WTC11 (cell line): ENCODE measurements at regions not wholly inside any gene's neighbourhood (a gene's known extent, or its start where the extent isn't known, plus 50 kb on each side); places are given as distances from the start of the nearest gene placed in this dataset.

Source experiments
- ATAC-seq: fragments of 200-7000 bp; cut with Tn5 transposase; 2 replicates; pipeline ENCODE4 v1.10.0; 2021; ENCODE audit warnings: mild to moderate bottlenecking, moderate library complexity
- CTCF ChIA-PET: fragments of 300-600 bp; sonication (Branson Sonifier 250); formaldehyde crosslinking; loops from one replicate; lab custom pipeline; 2021; ENCODE audit warnings: antibody characterized with exemption; lab: Charles Lee
- POLR2A ChIA-PET: fragments of 350-600 bp; sonication (Branson Sonifier 250); formaldehyde crosslinking; loops from one replicate; lab custom pipeline; 2021; ENCODE audit warnings: antibody characterized with exemption; lab: Charles Lee
- DNase-seq: peaks from one replicate; pipeline ENCODE4 v3.0.0; 2021; ENCODE audit warnings: low spot score
- H3K27ac Mint-ChIP-seq: 2 replicates; pipeline ENCODE4 v1.8.0; 2021; ENCODE audit warnings: mixed read lengths
- H3K27me3 Mint-ChIP-seq: 2 replicates; pipeline ENCODE4 v1.8.0; 2021; ENCODE audit warnings: low read depth, mild to moderate bottlenecking, moderate library complexity, mixed read lengths
- H3K36me3 Mint-ChIP-seq: 2 replicates; pipeline ENCODE4 v1.8.0; 2021; ENCODE audit warnings: mixed read lengths
- H3K4me1 Mint-ChIP-seq: 2 replicates; pipeline ENCODE4 v1.8.0; 2022; ENCODE audit warnings: mixed read lengths
- H3K4me3 Mint-ChIP-seq: 2 replicates; pipeline ENCODE4 v1.8.0; 2021; ENCODE audit warnings: mild to moderate bottlenecking, moderate library complexity, mixed read lengths
- H3K9me3 Mint-ChIP-seq: 2 replicates; pipeline ENCODE4 v1.8.0; 2021; ENCODE audit warnings: mixed read lengths
- ATF1 ChIP-seq: sonication (generic); formaldehyde crosslinking; IDR thresholded peaks from 2 replicates; pipeline ENCODE4 v1.8.1; 2023; ENCODE audit warnings: mild to moderate bottlenecking, moderate library complexity, missing genetic modification reagents
- CREM ChIP-seq: sonication (generic); formaldehyde crosslinking; IDR thresholded peaks from 2 replicates; pipeline ENCODE4 v1.8.1; 2022; ENCODE audit warnings: mild to moderate bottlenecking, missing genetic modification reagents, moderate library complexity
- GABPB1 ChIP-seq: sonication (generic); formaldehyde crosslinking; IDR thresholded peaks from 2 replicates; pipeline ENCODE4 v1.8.1; 2023; ENCODE audit warnings: mild to moderate bottlenecking, missing genetic modification reagents
- MYBL2 ChIP-seq: sonication (generic); formaldehyde crosslinking; IDR thresholded peaks from 2 replicates; pipeline ENCODE4 v1.8.1; 2023; ENCODE audit warnings: mild to moderate bottlenecking, moderate library complexity, missing genetic modification reagents
- NFATC4 ChIP-seq: fragments of 250-450 bp; sonication (Bioruptor Pico); IDR thresholded peaks from 2 replicates; pipeline ENCODE4 v1.9.0; 2021; ENCODE audit warnings: mild to moderate bottlenecking
- NR1H2 ChIP-seq: sonication (generic); formaldehyde crosslinking; IDR thresholded peaks from 2 replicates; pipeline ENCODE4 v1.9.0; 2021; ENCODE audit warnings: mild to moderate bottlenecking, moderate library complexity, missing genetic modification reagents
- SOX15 ChIP-seq: fragments of 250-450 bp; sonication (Bioruptor Pico); IDR thresholded peaks from 2 replicates; pipeline ENCODE4 v1.9.0; 2021; ENCODE audit warnings: mild to moderate bottlenecking
- ZBTB21 ChIP-seq: sonication (generic); formaldehyde crosslinking; IDR thresholded peaks from 2 replicates; pipeline ENCODE4 v1.8.1; 2023; ENCODE audit warnings: mild to moderate bottlenecking, missing genetic modification reagents, borderline replicate concordance
- ZNF219 ChIP-seq: sonication (generic); formaldehyde crosslinking; IDR thresholded peaks from 2 replicates; pipeline ENCODE4 v1.8.0; 2023; ENCODE audit warnings: missing genetic modification reagents, mild to moderate bottlenecking, borderline replicate concordance
- ZNF423 ChIP-seq: fragments of 250-450 bp; sonication (Bioruptor Pico); IDR thresholded peaks from 2 replicates; pipeline ENCODE4 v2.1.2; 2022; ENCODE audit warnings: mild to moderate bottlenecking, moderate library complexity
- ZNF671 ChIP-seq: fragments of 250-450 bp; sonication (Bioruptor Pico); IDR thresholded peaks from 2 replicates; pipeline ENCODE4 v1.8.0; 2021; ENCODE audit warnings: mild to moderate bottlenecking
- TF ChIP-seq, protein P1 (sequence below): sonication (generic); formaldehyde crosslinking; IDR thresholded peaks from 2 replicates; pipeline ENCODE4 v1.8.1; 2022; ENCODE audit warnings: low read depth, mild to moderate bottlenecking, moderate library complexity, missing genetic modification reagents, borderline replicate concordance
- TF ChIP-seq, protein P2 (sequence below): fragments of 250-450 bp; sonication (Bioruptor Pico); IDR thresholded peaks from 2 replicates; pipeline ENCODE4 v1.9.0; 2021; ENCODE audit warnings: mild to moderate bottlenecking
- TF ChIP-seq, protein P3 (sequence below): sonication (generic); formaldehyde crosslinking; IDR thresholded peaks from 2 replicates; pipeline ENCODE4 v1.8.1; 2022; ENCODE audit warnings: missing genetic modification reagents, borderline replicate concordance
- TF ChIP-seq, protein P4 (sequence below): sonication (generic); formaldehyde crosslinking; IDR thresholded peaks from 2 replicates; pipeline ENCODE4 v1.8.1; 2023; ENCODE audit warnings: mild to moderate bottlenecking, moderate library complexity, missing genetic modification reagents
- TF ChIP-seq, protein P5 (sequence below): sonication (generic); formaldehyde crosslinking; conservative IDR thresholded peaks from 2 replicates; pipeline ENCODE4 v1.8.1; 2023; ENCODE audit warnings: mild to moderate bottlenecking, low read depth, missing genetic modification reagents, moderate library complexity
- TF ChIP-seq, protein P6 (sequence below): sonication (generic); formaldehyde crosslinking; IDR thresholded peaks from 2 replicates; pipeline ENCODE4 v1.8.0; 2022; ENCODE audit warnings: mild to moderate bottlenecking, missing genetic modification reagents
- TF ChIP-seq, protein P7 (sequence below): sonication (generic); formaldehyde crosslinking; IDR thresholded peaks from 2 replicates; pipeline ENCODE4 v1.8.1; 2022; ENCODE audit warnings: mild to moderate bottlenecking, missing genetic modification reagents, moderate library complexity, borderline replicate concordance

DNA sequence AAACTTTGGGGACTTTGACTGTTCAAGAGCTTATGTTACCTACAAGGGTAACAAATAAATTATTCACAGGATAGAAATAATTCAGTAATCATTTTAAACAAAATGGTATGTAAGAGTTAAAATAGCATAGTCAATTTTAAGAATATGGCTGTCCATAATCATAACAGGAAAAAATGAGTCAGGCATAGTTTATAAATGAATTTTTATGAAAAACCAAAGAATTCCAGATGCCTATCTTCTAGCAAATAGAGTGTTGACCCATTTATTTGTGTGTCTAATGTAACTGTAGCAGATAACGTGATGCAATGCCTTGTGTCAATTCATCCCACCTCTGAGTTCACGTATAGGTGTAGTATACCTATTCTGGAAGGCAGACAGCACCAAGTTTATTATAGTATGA lies 169.7 kb upstream of the CDH9 start:
- POLR2A ChIA-PET: no interaction called here
- DNase-seq (no peak), ATAC-seq (no peak)
- H3K4me1 Mint-ChIP-seq: no peaks in the 10 kb centered on the region
- TF ChIP-seq NFATC4 (CRISPR knock-in tag): no peak
- TF ChIP-seq MYBL2 (CRISPR knock-in tag): no peak
- TF ChIP-seq, protein P1, sequence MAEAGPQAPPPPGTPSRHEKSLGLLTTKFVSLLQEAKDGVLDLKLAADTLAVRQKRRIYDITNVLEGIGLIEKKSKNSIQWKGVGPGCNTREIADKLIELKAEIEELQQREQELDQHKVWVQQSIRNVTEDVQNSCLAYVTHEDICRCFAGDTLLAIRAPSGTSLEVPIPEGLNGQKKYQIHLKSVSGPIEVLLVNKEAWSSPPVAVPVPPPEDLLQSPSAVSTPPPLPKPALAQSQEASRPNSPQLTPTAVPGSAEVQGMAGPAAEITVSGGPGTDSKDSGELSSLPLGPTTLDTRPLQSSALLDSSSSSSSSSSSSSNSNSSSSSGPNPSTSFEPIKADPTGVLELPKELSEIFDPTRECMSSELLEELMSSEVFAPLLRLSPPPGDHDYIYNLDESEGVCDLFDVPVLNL (CRISPR knock-in tag): no peak
- TF ChIP-seq, protein P2, sequence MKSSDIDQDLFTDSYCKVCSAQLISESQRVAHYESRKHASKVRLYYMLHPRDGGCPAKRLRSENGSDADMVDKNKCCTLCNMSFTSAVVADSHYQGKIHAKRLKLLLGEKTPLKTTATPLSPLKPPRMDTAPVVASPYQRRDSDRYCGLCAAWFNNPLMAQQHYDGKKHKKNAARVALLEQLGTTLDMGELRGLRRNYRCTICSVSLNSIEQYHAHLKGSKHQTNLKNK: no peak
- no peak for TF ChIP-seq GABPB1 (CRISPR knock-in tag)
- TF ChIP-seq, protein P3, sequence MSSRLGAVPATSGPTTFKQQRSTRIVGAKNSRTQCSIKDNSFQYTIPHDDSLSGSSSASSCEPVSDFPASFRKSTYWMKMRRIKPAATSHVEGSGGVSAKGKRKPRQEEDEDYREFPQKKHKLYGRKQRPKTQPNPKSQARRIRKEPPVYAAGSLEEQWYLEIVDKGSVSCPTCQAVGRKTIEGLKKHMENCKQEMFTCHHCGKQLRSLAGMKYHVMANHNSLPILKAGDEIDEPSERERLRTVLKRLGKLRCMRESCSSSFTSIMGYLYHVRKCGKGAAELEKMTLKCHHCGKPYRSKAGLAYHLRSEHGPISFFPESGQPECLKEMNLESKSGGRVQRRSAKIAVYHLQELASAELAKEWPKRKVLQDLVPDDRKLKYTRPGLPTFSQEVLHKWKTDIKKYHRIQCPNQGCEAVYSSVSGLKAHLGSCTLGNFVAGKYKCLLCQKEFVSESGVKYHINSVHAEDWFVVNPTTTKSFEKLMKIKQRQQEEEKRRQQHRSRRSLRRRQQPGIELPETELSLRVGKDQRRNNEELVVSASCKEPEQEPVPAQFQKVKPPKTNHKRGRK (CRISPR knock-in tag): no peak
- TF ChIP-seq, protein P4, sequence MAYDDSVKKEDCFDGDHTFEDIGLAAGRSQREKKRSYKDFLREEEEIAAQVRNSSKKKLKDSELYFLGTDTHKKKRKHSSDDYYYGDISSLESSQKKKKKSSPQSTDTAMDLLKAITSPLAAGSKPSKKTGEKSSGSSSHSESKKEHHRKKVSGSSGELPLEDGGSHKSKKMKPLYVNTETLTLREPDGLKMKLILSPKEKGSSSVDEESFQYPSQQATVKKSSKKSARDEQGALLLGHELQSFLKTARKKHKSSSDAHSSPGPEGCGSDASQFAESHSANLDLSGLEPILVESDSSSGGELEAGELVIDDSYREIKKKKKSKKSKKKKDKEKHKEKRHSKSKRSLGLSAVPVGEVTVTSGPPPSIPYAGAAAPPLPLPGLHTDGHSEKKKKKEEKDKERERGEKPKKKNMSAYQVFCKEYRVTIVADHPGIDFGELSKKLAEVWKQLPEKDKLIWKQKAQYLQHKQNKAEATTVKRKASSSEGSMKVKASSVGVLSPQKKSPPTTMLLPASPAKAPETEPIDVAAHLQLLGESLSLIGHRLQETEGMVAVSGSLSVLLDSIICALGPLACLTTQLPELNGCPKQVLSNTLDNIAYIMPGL (CRISPR knock-in tag): no peak
- TF ChIP-seq, protein P5, sequence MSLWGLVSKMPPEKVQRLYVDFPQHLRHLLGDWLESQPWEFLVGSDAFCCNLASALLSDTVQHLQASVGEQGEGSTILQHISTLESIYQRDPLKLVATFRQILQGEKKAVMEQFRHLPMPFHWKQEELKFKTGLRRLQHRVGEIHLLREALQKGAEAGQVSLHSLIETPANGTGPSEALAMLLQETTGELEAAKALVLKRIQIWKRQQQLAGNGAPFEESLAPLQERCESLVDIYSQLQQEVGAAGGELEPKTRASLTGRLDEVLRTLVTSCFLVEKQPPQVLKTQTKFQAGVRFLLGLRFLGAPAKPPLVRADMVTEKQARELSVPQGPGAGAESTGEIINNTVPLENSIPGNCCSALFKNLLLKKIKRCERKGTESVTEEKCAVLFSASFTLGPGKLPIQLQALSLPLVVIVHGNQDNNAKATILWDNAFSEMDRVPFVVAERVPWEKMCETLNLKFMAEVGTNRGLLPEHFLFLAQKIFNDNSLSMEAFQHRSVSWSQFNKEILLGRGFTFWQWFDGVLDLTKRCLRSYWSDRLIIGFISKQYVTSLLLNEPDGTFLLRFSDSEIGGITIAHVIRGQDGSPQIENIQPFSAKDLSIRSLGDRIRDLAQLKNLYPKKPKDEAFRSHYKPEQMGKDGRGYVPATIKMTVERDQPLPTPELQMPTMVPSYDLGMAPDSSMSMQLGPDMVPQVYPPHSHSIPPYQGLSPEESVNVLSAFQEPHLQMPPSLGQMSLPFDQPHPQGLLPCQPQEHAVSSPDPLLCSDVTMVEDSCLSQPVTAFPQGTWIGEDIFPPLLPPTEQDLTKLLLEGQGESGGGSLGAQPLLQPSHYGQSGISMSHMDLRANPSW (CRISPR knock-in tag): no peak
- TF ChIP-seq CREM: no peak
- TF ChIP-seq, protein P6, sequence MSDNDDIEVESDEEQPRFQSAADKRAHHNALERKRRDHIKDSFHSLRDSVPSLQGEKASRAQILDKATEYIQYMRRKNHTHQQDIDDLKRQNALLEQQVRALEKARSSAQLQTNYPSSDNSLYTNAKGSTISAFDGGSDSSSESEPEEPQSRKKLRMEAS (CRISPR knock-in tag): no peak
- no peak for TF ChIP-seq ATF1 (CRISPR knock-in tag)
- TF ChIP-seq NR1H2: no peak
- TF ChIP-seq, protein P7, sequence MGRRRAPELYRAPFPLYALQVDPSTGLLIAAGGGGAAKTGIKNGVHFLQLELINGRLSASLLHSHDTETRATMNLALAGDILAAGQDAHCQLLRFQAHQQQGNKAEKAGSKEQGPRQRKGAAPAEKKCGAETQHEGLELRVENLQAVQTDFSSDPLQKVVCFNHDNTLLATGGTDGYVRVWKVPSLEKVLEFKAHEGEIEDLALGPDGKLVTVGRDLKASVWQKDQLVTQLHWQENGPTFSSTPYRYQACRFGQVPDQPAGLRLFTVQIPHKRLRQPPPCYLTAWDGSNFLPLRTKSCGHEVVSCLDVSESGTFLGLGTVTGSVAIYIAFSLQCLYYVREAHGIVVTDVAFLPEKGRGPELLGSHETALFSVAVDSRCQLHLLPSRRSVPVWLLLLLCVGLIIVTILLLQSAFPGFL (CRISPR knock-in tag): no peak
- peaks cover 35% of the 10 kb centered on the region for H3K9me3 Mint-ChIP-seq
- peaks cover 29% of the 10 kb centered on the region for H3K36me3 Mint-ChIP-seq
- H3K27me3 Mint-ChIP-seq: no peaks in the 10 kb centered on the region
- no peak overlapping the region for H3K27ac Mint-ChIP-seq
- H3K4me3 Mint-ChIP-seq: no peak overlapping the region
- CTCF ChIA-PET: no interaction called here

DNA sequence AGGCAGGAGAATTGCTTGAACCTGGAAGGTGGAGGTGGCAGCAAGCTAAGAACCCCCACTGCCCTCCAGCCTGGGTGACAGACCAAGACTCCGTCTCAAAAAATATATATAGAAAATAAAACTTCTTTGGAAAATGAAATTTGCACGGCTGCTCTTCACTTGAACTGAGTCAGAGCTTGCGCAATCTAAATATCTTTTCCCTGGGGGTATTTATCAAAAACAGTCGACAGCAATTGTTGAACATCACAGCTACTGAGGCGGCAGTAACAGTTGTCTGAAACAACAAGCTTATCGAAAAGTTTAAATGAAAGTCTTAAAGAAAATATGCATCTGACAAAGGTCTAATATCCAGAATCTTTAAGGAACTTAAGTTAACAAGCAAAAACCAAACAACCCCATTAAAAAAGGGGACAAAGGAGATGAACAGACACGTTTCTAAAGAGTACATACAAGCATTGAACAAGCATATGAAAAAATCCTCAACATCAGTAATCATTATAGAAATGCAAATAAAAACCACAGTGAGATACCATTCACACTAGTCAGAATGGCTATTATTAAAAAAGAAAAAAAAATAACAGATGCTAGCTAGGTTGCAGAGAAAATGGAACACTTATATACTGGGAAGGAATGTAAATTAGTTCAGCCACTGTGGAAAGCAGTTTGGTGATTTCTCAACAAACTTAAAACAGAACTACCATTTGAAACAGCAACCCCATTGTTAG lies 153.6 kb upstream of the CDH9 start:
- Mint-ChIP-seq H3K27me3 (no peaks in the 10 kb centered on the region), H3K4me1 (no peaks in the 10 kb centered on the region), H3K4me3 (no peak overlapping the region)
- DNase-seq: no peak
- no peak for TF ChIP-seq ZBTB21
- TF ChIP-seq ZNF423 (CRISPR knock-in tag): no peak
- TF ChIP-seq, protein P7 (CRISPR knock-in tag): no peak
- no peak for TF ChIP-seq ZNF219
- TF ChIP-seq ZNF671: no peak
- no peak for TF ChIP-seq SOX15 (CRISPR knock-in tag)
- TF ChIP-seq, all 79 proteins: peak for 0
- Mint-ChIP-seq H3K27ac (no peak overlapping the region), H3K9me3 (peaks cover 13% of the 10 kb centered on the region), H3K36me3 (peaks cover 3% of the 10 kb centered on the region)
- no peak for ATAC-seq
- POLR2A ChIA-PET: no interaction called here
- CTCF ChIA-PET: no interaction called here
